ENCODE measurements at regions not wholly inside any gene's neighbourhood (a gene's known extent, or its start where the extent isn't known, plus 50 kb on each side); places are given as distances from the start of the nearest gene placed in this dataset.

DNA sequence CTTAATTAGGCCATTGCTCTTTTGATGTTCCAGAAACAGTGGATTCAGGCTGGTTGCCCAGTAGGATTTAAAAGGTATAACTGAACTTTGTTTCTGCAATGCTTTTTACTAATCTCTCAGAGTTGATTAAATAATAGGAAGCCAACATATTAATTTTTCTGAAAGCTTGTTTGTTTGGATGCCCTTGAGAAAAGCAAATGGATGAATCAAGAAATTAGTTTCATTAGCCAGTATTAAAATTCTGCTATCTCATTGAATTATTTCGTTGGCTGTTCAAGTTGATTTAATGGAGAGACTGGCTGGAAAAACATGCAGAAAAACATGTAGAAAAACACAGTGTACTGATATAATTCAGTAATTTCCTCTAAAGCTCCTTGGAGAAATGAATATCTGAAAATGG lies 178.9 kb upstream of the THRB start:
- Histone ChIP-seq H3K4me2 (ENCODE audit: low read depth, low read length) (no peak overlapping the region), H2AFZ (ENCODE audit: low read length) (no peak overlapping the region), H3K9me3 (replicated peaks; ENCODE audit: insufficient read depth, low read length) (no peaks in the 10 kb centered on the region), H3K79me2 (ENCODE audit: low read length) (no peaks in the 10 kb centered on the region), H3K36me3 (replicated peaks; ENCODE audit: insufficient read depth, low read length) (no peaks in the 10 kb centered on the region), H3K4me1 (ENCODE audit: low read length) (no peaks in the 10 kb centered on the region), H3K4me3 (ENCODE audit: low read length) (no peak overlapping the region), H3K27ac (ENCODE audit: low read length) (no peak overlapping the region), H4K20me1 (ENCODE audit: insufficient read depth, low read length) (no peaks in the 10 kb centered on the region), H3F3A (ENCODE audit: insufficient read depth, low read length) (no peaks in the 10 kb centered on the region), H3K9ac (ENCODE audit: low read length) (no peak overlapping the region), H3K27me3 (replicated peaks; ENCODE audit: insufficient read depth, low read length) (no peaks in the 10 kb centered on the region), H3K9me2 (replicated peaks; ENCODE audit: insufficient read depth, low read length) (no peaks in the 10 kb centered on the region)
- TF ChIP-seq, protein P1, sequence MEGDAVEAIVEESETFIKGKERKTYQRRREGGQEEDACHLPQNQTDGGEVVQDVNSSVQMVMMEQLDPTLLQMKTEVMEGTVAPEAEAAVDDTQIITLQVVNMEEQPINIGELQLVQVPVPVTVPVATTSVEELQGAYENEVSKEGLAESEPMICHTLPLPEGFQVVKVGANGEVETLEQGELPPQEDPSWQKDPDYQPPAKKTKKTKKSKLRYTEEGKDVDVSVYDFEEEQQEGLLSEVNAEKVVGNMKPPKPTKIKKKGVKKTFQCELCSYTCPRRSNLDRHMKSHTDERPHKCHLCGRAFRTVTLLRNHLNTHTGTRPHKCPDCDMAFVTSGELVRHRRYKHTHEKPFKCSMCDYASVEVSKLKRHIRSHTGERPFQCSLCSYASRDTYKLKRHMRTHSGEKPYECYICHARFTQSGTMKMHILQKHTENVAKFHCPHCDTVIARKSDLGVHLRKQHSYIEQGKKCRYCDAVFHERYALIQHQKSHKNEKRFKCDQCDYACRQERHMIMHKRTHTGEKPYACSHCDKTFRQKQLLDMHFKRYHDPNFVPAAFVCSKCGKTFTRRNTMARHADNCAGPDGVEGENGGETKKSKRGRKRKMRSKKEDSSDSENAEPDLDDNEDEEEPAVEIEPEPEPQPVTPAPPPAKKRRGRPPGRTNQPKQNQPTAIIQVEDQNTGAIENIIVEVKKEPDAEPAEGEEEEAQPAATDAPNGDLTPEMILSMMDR (IDR thresholded peaks at IDR 0.05; ENCODE audit: low read length), result no peak
- TF ChIP-seq EZH2 (optimal IDR thresholded peaks at IDR 0.05; ENCODE audit: low read depth, low read length) (no peak), EZH2phosphoT487 (IDR thresholded peaks at IDR 0.05; ENCODE audit: low read length) (no peak)
- no peak for DNase-seq

DNA sequence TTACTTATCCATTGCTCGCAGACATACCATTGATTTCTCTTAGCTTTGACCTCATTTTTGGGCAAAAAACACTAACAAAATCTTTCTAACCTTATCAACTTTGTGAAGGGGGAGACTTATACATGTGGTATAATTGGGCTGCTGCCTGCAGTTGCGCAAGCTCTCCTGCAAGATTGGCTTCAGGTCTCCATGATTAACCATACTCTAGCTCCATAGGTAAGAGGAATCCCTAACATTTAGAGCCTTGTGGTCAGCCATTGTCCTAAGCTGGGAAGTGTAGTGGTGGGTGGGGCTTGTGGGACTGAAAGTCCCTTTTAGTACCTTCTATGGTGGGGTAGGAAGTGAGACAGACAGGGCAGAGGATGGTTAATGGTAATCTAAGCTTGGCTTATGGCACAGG lies 179.6 kb upstream of the THRB start:
- no peaks in the 10 kb centered on the region for H3K36me3 ChIP-seq (replicated peaks; ENCODE audit: insufficient read depth, low read length)
- no peaks in the 10 kb centered on the region for H3K9me3 ChIP-seq (replicated peaks; ENCODE audit: insufficient read depth, low read length)
- no peaks in the 10 kb centered on the region for H3K4me1 ChIP-seq (ENCODE audit: low read length)
- H2AFZ ChIP-seq (ENCODE audit: low read length), result no peak overlapping the region
- no peaks in the 10 kb centered on the region for H4K20me1 ChIP-seq (ENCODE audit: insufficient read depth, low read length)
- H3K79me2 ChIP-seq (ENCODE audit: low read length), result no peaks in the 10 kb centered on the region
- no peak overlapping the region for H3K9ac ChIP-seq (ENCODE audit: low read length)
- no peak overlapping the region for H3K4me2 ChIP-seq (ENCODE audit: low read depth, low read length)
- H3K9me2 ChIP-seq (replicated peaks; ENCODE audit: insufficient read depth, low read length), result no peaks in the 10 kb centered on the region
- no peak for DNase-seq
- H3K4me3 ChIP-seq (ENCODE audit: low read length), result no peak overlapping the region
- H3K27ac ChIP-seq (ENCODE audit: low read length), result no peak overlapping the region
- TF ChIP-seq EZH2phosphoT487 (IDR thresholded peaks at IDR 0.05; ENCODE audit: low read length) (no peak), EZH2 (optimal IDR thresholded peaks at IDR 0.05; ENCODE audit: low read depth, low read length) (no peak)
- TF ChIP-seq, protein P1 (IDR thresholded peaks at IDR 0.05; ENCODE audit: low read length), result no peak
- H3K27me3 ChIP-seq (replicated peaks; ENCODE audit: insufficient read depth, low read length), result no peaks in the 10 kb centered on the region
- H3F3A ChIP-seq (ENCODE audit: insufficient read depth, low read length), result no peaks in the 10 kb centered on the region

DNA sequence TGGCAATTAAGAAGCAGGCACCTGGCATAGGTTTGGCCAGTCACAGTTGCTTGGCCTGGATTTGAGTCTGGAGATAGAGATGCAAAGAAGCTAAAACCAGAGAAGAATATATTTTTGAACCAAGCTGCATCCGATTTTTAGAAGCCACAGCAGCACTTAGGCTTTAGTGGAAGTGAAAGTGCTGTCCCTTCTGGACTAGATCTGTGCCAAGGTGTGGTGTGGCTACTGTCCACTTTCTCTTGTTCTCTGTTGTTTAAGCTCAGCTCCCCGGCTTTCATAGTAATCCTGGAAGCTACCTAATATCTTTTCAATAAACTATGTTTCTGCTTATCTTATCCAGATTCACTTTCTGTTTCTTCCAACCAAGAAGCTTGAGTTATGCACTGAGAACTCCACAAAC lies 183.4 kb upstream of the THRB start:
- H3K4me2 ChIP-seq (ENCODE audit: low read depth, low read length), result no peak overlapping the region
- no peaks in the 10 kb centered on the region for H3K9me2 ChIP-seq (replicated peaks; ENCODE audit: insufficient read depth, low read length)
- H3K4me3 ChIP-seq (ENCODE audit: low read length), result no peak overlapping the region
- no peaks in the 10 kb centered on the region for H3K9me3 ChIP-seq (replicated peaks; ENCODE audit: insufficient read depth, low read length)
- no peaks in the 10 kb centered on the region for H3K27me3 ChIP-seq (replicated peaks; ENCODE audit: insufficient read depth, low read length)
- TF ChIP-seq, protein P1 (IDR thresholded peaks at IDR 0.05; ENCODE audit: low read length), result no peak
- TF ChIP-seq EZH2 (optimal IDR thresholded peaks at IDR 0.05; ENCODE audit: low read depth, low read length) (no peak), EZH2phosphoT487 (IDR thresholded peaks at IDR 0.05; ENCODE audit: low read length) (no peak)
- no peak overlapping the region for H2AFZ ChIP-seq (ENCODE audit: low read length)
- no peak overlapping the region for H3K27ac ChIP-seq (ENCODE audit: low read length)
- no peaks in the 10 kb centered on the region for H3K4me1 ChIP-seq (ENCODE audit: low read length)
- no peaks in the 10 kb centered on the region for H3F3A ChIP-seq (ENCODE audit: insufficient read depth, low read length)
- H4K20me1 ChIP-seq (ENCODE audit: insufficient read depth, low read length), result no peaks in the 10 kb centered on the region
- H3K79me2 ChIP-seq (ENCODE audit: low read length), result no peaks in the 10 kb centered on the region
- DNase-seq, result no peak
- no peak overlapping the region for H3K9ac ChIP-seq (ENCODE audit: low read length)
- H3K36me3 ChIP-seq (replicated peaks; ENCODE audit: insufficient read depth, low read length), result no peaks in the 10 kb centered on the region
